GM18873 (cell line): ENCODE measurements at regions not wholly inside any gene's neighbourhood (a gene's known extent, or its start where the extent isn't known, plus 50 kb on each side); places are given as distances from the start of the nearest gene placed in this dataset.

Experiments
- ATAC-seq: cut with Tn5 transposase; IDR thresholded peaks from one replicate; pipeline ENCODE4 v1.9.1; 2021; ENCODE audit warnings: mild to moderate bottlenecking, moderate library complexity, moderate number of reproducible peaks; ENCODE audit not compliant: unreplicated experiment, low FRiP score

DNA sequence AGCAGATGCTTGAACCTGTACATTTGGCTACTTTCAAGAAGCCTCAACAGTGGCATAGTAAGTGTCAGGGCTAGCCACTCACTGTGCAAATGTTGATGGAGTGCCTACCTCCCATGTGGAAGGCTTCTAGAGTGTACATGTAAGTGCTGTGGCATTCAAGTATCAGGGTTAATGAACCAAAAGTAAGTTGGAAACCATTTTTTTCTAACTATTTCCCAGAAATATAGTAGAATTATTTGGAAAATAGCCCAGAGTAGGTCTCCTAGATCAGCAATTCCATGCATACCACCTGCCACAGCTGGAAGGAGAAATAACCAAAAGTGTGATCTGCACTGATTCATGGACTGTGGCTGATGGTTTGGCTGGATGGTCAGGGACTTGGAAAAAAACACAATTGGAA is 53.3 kb downstream of the FOXD1 start:
- ATAC-seq, result no peak

DNA sequence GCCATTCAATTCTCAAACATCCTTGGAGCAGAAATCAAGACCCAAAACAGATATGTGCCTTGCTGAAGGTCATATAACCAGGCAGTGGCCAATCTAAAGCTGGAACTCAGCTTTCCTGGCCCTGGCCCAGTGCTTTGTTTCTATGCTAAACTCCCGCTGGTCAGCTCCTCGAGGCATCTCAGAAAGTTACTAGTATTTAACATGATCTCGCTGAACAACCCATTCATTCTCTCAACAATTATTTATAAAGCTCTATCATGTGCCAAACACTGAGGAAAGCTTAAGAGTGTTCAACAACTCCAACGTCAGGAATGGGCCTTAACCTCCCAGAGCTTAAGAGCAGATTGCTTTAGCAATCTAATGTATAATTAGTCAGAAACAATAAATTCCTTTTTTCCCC is 54.0 kb downstream of the FOXD1 start:
- no peak for ATAC-seq

- no peak for ATAC-seq
Measured at GRCh38 chr5:73393611-73394489, 54.7 kb downstream of the FOXD1 start.

GRCh38 chr5:73392775-73393174 is 55.8 kb downstream of the FOXD1 start:
- no peak for ATAC-seq

GRCh38 chr5:73391441-73391881 is 57.1 kb downstream of the FOXD1 start:
- ATAC-seq, result no peak

DNA sequence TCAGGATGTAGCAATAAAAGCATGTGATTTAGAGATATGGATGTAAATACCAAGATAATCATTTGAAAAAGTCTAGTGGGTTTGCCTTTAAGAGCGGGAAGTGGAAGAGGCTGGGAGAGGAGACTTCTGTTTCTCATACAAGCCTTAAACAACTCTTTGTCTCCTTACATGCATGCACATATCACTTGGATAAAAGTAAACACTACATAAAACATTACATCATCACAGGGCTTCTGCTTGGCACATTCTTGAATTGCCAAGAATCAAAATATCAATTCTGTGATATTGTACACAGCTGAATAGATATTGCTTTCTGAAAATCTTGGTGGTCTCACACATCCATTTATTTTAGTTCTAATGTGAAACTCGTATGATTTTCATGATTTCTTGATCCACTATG is 57.6 kb downstream of the FOXD1 start:
- ATAC-seq, result no peak

- no peak for ATAC-seq
Measured at GRCh38 chr5:73388740-73389139, 59.8 kb downstream of the FOXD1 start.

- ATAC-seq, result no peak
Measured at GRCh38 chr5:73388306-73388684, 60.3 kb downstream of the FOXD1 start.

- peak; percentile 93 for ATAC-seq
Measured at GRCh38 chr5:73387601-73388305, 60.8 kb downstream of the FOXD1 start.

GRCh38 chr5:73387149-73387591 is 61.4 kb downstream of the FOXD1 start:
- peak; percentile 31 for ATAC-seq

DNA sequence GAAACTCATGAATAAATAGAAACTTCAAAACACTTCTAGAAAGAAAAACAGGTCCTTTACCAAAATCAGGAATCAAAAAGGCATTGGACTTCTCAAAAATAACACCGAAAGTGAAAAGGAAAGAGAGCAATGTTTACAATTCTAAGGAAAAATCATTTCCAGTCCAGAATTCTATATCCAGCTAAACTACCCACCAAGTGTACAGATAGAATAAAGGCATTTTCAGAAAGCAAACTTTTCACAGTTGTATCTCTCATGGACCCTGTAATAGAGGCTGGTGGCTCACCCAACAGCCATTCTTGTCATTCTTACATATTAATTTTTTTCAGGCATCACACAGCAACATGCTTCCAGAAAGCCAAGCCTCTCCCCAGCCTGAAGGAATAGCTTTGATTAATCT is 63.7 kb downstream of the FOXD1 start:
- no peak for ATAC-seq

DNA sequence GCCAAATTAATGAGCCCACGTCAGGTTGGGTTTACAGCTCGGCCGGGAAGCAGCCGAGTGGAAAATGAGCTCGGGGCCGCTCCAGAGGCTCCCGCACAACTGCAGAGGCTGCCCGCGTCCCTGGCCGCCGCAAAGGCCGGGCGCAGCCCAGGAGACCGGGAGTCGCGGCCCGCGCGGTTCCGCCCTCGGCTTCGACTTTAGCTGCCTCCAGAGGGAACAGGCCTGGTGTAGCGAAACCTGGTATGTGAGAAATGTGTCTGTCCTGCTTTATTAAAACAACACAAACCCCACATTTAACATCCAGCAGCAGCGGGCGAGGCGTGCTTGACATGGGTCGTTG is 66.2 kb downstream of the FOXD1 start:
- no peak for ATAC-seq

GRCh38 chr5:73381590-73382400 is 66.8 kb downstream of the FOXD1 start:
- ATAC-seq, result no peak

- ATAC-seq, result no peak
Measured at GRCh38 chr5:73380710-73381589, 67.6 kb downstream of the FOXD1 start.

GRCh38 chr5:73380041-73380440 is 68.5 kb downstream of the FOXD1 start:
- ATAC-seq, result no peak

GRCh38 chr5:73379435-73379834 is 69.1 kb downstream of the FOXD1 start:
- no peak for ATAC-seq

- ATAC-seq, result no peak
Measured at GRCh38 chr5:73378765-73379164, 69.8 kb downstream of the FOXD1 start.

DNA sequence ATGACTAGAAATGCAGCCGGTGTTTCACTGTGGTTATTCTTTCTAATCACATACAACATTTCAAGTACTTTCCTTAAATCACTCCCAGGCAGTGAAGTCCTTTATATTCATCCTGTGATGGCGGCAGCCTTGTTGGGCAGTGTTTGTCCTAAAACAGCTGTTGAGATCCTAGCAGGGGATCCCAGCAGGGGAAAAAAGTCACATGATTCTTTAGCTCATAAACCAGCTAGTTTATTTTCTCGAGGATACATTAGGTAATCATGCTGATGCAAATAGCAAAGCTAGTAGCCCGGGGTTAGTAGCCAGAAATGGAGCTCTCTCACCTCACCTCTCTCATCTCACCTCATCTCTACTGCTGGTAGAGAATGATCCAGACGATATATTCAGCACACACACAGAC is 70.5 kb downstream of the FOXD1 start:
- no peak for ATAC-seq

- ATAC-seq, result no peak
Measured at GRCh38 chr5:73376618-73377170, 71.9 kb downstream of the FOXD1 start.

DNA sequence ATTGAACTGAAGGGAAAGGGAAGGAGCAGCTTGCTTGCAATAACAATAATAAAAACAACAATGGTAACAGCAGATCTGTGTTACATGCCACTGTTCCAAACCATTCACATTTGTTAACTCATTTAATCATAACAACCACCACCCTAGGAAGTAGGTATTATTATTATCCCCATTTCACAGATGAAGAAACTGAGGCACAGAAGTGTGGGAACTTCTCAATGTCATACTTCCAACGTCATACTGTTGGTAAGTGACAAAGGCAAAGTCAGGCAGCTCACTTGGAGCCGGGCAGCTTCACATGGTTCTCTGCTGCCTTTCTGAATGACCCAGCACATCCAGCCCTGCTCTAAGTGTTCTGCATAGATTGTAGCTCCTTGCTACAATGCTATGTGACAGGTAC is 72.6 kb downstream of the FOXD1 start:
- no peak for ATAC-seq
